ENCODE measurements at regions not wholly inside any gene's neighbourhood (a gene's known extent, or its start where the extent isn't known, plus 50 kb on each side); places are given as distances from the start of the nearest gene placed in this dataset.

GRCh38 chr12:107415834-107416233, 269.8 kb upstream of the PWP1 start:
- no peak for DNase-seq

GRCh38 chr12:107417004-107417403, 268.6 kb upstream of the PWP1 start:
- no peak for DNase-seq

- no peak for DNase-seq
Measured at GRCh38 chr12:107418981-107419380, 266.6 kb upstream of the PWP1 start.

GRCh38 chr12:107423531-107423930, 262.1 kb upstream of the PWP1 start:
- DNase-seq, result no peak

GRCh38 chr12:107429006-107429705, 256.4 kb upstream of the PWP1 start:
- no peak for DNase-seq

- no peak for DNase-seq
Measured at GRCh38 chr12:107431942-107432341, 253.7 kb upstream of the PWP1 start.

GRCh38 chr12:107435072-107435471, 250.5 kb upstream of the PWP1 start:
- DNase-seq, result no peak

GRCh38 chr12:107435520-107435919, 250.1 kb upstream of the PWP1 start:
- DNase-seq, result no peak

GRCh38 chr12:107436376-107436775, 249.2 kb upstream of the PWP1 start:
- no peak for DNase-seq

- no peak for DNase-seq
Measured at GRCh38 chr12:107436836-107437235, 248.8 kb upstream of the PWP1 start.

GRCh38 chr12:107437954-107438353, 247.6 kb upstream of the PWP1 start:
- no peak for DNase-seq

- no peak for DNase-seq
Measured at GRCh38 chr12:107439026-107439738, 246.4 kb upstream of the PWP1 start.

GRCh38 chr12:107440606-107441005, 245.0 kb upstream of the PWP1 start:
- peak; percentile 30 for DNase-seq

GRCh38 chr12:107441665-107442300, 243.8 kb upstream of the PWP1 start:
- DNase-seq, result peak; percentile 6

- no peak for DNase-seq
Measured at GRCh38 chr12:107442326-107442987, 243.1 kb upstream of the PWP1 start.

GRCh38 chr12:107443320-107444090, 242.1 kb upstream of the PWP1 start:
- no peak for DNase-seq

- DNase-seq, result no peak
Measured at GRCh38 chr12:107444771-107445170, 240.8 kb upstream of the PWP1 start.

- DNase-seq, result no peak
Measured at GRCh38 chr12:107446476-107446875, 239.1 kb upstream of the PWP1 start.

GRCh38 chr12:107447336-107447735, 238.3 kb upstream of the PWP1 start:
- no peak for DNase-seq

GRCh38 chr12:107448198-107448597, 237.4 kb upstream of the PWP1 start:
- DNase-seq, result peak; percentile 6

- DNase-seq, result no peak
Measured at GRCh38 chr12:107449891-107450290, 235.7 kb upstream of the PWP1 start.

GRCh38 chr12:107450541-107450940, 235.1 kb upstream of the PWP1 start:
- no peak for DNase-seq

GRCh38 chr12:107451246-107451645, 234.4 kb upstream of the PWP1 start:
- no peak for DNase-seq

All from OCI-M1 (cell line).